ENCODE measurements at regions not wholly inside any gene's neighbourhood (a gene's known extent, or its start where the extent isn't known, plus 50 kb on each side); places are given as distances from the start of the nearest gene placed in this dataset.
"Not testable (repeated sequence)": the region's sequence is repeated elsewhere in the genome, so short reads cannot be mapped to it uniquely, and the experiment has no call there.

- no peak for DNase-seq (ENCODE audit: low read depth)
Observed at GRCh38 chr6:110558575-110558974, 82.2 kb upstream of the SLC22A16 start.

DNA sequence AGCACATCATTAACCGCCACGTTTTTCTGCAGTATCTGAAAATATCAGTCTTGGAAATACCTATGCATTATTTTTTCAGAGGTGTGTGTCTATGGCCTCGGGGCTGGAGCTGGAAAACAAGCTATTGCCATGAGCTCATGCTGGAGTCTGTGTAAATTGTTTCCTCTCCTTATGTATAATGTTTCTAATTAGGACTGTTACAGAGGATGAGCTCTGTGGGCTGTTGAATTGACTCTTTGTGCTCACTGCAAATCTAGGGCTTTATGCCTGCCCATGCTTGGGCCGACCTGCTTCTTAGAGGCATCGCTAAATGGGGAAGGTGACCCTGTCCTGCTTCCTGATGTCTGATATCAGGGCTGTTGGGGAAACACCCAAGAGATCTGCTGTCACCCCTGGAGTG lies 80.8 kb upstream of the SLC22A16 start:
- DNase-seq (ENCODE audit: low read depth), result no peak

DNA sequence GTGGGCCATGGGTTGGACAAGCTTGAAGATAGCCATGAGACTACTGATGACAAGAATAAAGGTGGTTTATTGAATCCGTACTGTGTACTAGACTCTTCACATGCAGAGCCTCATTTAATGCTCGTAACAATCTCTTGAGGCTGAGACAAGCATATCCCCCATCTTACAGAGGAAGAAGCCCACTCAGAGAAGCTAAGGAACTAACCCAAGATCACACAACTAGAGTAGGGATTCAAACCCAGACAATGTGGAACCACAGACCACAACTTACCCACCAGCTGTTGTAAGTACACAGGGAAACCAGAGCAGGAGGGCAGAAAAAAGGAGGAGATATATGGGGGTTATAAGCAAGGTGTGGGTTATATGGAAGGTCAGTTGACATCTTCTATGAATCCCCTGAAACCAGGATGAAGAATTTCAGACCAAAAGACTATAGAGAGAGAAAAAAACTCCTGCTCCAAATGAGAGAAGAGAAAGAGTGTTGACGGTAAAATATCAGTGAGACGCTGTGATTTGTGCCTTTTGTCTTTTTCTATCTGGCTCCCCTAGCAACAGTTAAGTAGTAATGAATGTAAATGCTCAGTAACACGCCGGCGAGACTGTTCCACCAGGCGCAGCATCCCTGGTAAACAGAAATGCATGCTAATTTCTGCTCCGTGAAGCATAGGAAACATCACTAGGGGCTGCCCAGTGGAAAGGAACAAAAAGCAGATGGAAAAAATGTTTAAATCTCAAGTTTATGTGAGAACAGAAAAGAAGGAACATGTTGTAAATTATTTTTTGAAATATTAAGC lies 80.1 kb upstream of the SLC22A16 start:
- DNase-seq (ENCODE audit: low read depth), result no peak

- no peak for DNase-seq (ENCODE audit: low read depth)
Observed at GRCh38 chr6:110554966-110555460, 78.6 kb upstream of the SLC22A16 start.

GRCh38 chr6:110554441-110554840 lies 78.0 kb upstream of the SLC22A16 start:
- DNase-seq (ENCODE audit: low read depth), result no peak

DNA sequence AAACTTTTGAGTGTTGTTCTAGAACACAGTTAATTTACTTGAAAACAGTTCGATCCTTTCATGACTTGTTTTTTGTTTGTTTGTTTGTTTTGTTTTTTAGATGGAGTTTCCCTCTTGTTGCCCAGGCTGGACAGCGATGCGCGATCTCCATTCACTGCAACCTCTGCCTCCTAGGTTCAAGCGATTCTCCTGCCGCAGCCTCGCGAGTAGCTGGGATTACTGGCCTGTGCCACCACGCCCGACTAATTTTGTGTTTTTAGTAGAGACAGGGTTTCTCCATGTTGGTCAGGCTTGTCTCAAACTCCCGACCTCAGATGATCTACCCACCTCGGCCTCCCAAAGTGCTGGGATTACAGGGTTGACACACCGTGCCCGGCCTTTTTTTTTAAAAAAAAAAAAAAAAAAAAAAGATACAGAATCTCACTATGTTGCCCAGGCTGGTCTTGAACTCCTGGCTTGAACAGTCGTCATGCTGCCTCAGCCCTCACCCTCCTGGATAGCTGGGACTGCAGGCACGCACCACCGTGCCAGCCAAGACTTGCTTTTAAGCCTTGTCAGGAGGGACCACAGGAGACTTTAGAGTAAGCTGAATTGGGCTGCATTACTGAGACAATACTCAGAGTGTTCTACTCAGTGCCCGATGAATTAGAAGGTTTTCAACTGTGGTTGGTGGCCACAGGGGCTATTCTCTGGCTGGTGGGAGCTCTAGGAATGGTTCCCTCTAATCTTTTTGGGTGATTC lies 76.7 kb upstream of the SLC22A16 start:
- no peak for DNase-seq (ENCODE audit: low read depth)

GRCh38 chr6:110552076-110552475 lies 75.7 kb upstream of the SLC22A16 start:
- no peak for DNase-seq (ENCODE audit: low read depth)

DNA sequence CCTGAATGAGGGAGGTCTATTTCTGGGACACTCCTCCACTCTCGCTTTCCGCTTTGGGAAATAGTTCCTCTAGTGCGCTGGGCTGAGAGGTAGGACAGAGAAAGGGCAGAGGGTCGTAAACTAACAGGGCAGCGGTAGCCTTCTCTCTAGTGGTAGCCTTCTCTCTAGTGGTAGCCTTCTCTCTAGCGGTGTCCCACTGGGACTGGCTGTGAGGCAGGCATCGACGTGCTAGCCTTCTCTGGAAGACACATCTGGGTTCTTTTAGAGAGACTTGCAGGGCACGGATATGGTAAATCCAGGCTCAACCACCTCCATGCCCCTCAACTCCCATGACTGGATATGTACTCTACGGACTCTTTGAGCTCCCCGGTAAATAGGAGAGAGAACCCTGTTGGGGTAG lies 74.7 kb upstream of the SLC22A16 start:
- DNase-seq (ENCODE audit: low read depth), result no peak

GRCh38 chr6:110550353-110550752 lies 73.9 kb upstream of the SLC22A16 start:
- DNase-seq (ENCODE audit: low read depth), result no peak

DNA sequence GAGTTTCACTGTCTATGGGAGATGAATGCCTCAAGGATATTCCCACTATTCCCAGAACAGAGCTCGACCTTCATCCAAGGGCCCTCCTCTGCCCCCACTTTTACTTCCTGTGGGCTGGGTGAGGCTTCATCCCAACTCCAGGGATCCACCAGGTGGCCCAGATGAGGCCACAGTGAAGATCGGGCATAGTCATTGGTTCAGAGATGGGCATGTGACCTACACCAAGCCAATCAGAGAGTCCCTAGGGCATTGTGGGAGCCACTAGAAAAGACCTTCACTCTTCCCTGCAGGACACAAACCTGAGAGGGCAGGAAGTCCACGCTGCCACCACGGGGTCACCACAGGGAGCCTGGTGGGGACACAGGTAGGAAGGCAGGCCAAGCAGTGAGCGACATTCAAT lies 72.9 kb upstream of the SLC22A16 start:
- DNase-seq (ENCODE audit: low read depth), result no peak

GRCh38 chr6:110548110-110548847 lies 71.9 kb upstream of the SLC22A16 start:
- no peak for DNase-seq (ENCODE audit: low read depth)

- no peak for DNase-seq (ENCODE audit: low read depth)
Observed at GRCh38 chr6:110547266-110547964, 71.0 kb upstream of the SLC22A16 start.

- DNase-seq (ENCODE audit: low read depth), result no peak
Observed at GRCh38 chr6:110545081-110545872, 68.9 kb upstream of the SLC22A16 start.

- no peak for DNase-seq (ENCODE audit: low read depth)
Observed at GRCh38 chr6:110544472-110544871, 68.1 kb upstream of the SLC22A16 start.

DNA sequence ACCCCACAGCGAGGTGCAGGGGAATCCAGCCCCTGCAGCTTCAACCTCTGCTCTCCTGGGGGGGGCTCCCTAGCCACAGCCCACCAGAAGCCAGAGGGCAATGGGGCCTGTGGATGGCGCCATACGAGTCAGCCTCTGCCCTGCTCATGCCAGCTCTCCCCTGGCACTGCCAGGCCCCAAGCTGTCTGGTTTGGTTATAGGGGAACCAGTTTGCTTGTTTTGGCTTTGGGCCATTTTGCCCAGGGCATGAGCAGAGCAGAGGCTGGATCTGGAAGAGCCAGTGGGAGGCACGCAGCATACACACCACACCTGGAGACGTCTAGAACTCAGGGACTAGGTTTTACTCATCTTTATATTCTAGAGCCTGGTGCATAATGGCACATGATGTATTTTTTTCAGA lies 66.7 kb upstream of the SLC22A16 start:
- no peak for DNase-seq (ENCODE audit: low read depth)

DNA sequence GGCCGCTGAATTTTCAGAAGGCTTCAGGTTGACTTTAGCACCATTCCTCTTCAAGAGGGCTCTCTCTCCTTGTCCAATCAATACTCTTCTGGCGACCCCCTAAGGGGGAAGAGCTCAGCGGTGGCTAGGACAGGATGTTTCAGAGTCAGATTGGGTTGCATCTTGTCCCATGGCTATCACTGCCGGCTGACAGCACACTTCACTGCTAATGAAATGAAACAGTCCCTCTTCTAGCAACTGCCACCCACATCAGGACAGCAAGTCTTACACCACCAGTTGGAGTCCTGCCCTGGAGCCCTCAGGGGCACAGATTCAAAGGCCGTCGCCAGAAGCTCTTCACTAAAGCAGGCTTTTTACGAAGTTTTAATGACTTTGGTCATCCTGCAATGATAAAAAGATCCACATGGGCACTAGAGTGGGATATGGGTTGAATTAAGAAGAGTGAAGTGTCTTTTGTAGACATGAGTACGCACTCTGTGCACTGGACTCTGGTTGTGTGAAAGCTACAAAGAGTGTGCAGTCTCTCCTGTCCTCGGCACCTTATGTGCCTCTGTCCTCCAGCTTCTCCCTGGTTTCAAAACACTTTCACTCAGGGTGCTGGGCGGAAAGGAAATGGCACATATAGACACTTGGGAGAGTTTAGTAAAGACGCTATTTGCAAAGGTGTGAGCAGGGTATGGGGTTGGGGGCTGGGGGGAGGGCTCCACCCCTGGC lies 66.1 kb upstream of the SLC22A16 start:
- DNase-seq (ENCODE audit: low read depth), result no peak

GRCh38 chr6:110541701-110542309 lies 65.4 kb upstream of the SLC22A16 start:
- DNase-seq (ENCODE audit: low read depth), result no peak

- not testable (repeated sequence) for DNase-seq (ENCODE audit: low read depth)
Observed at GRCh38 chr6:110539277-110540019, 63.0 kb upstream of the SLC22A16 start.

GRCh38 chr6:110538416-110539160 lies 62.2 kb upstream of the SLC22A16 start:
- no peak for DNase-seq (ENCODE audit: low read depth)

Data from activated T-cell treated with anti-CD3 and anti-CD28 coated beads for 24 hours (primary cell).